Esophagus squamous epithelium (tissue), 4 donors: ENCODE measurements at regions not wholly inside any gene's neighbourhood (a gene's known extent, or its start where the extent isn't known, plus 50 kb on each side); places are given as distances from the start of the nearest gene placed in this dataset.

Experiments used
- CTCF ChIP-seq, 6 experiments: fragments of 450-650 bp in 4 of 6; fragments of 200-600 bp in 2 of 6; sonication (generic) in 2 of 6; IDR thresholded peaks; one replicate each; pipeline ENCODE4 v1.5.1; 2016 to 2019; ENCODE audit warnings: antibody characterized with exemption in 6 of 6, mild to moderate bottlenecking in 4 of 6, moderate library complexity in 4 of 6
- POLR2A ChIP-seq, 4 donors: fragments of 450-650 bp; IDR thresholded peaks; one replicate each; pipeline ENCODE4 v1.6.1; 2017; ENCODE audit warnings: antibody characterized with exemption in 4 of 4, mild to moderate bottlenecking in 4 of 4, moderate library complexity in 3 of 4

- no peak for TF ChIP-seq POLR2A (IDR thresholded peaks at IDR 0.05)
- TF ChIP-seq CTCF (IDR thresholded peaks at IDR 0.05), result no peak
Observed at GRCh38 chr2:131801210-131801744, 273.6 kb downstream of the CCDC74A start.
